CD4-positive, alpha-beta T cell treated with Interleukin-6 for 4 hours (primary cell): ENCODE measurements at regions not wholly inside any gene's neighbourhood (a gene's known extent, or its start where the extent isn't known, plus 50 kb on each side); places are given as distances from the start of the nearest gene placed in this dataset.
"Not testable (repeated sequence)": the region's sequence is repeated elsewhere in the genome, so short reads cannot be mapped to it uniquely, and the experiment has no call there.

Source experiments
- DNase-seq: peaks from one replicate; pipeline ENCODE4 v3.0.0-alpha.2; 2020; ENCODE audit warnings: mixed read lengths

- not testable (repeated sequence) for DNase-seq
Observed at GRCh38 chr17:36849020-36849419, 88.3 kb upstream of the LHX1 start.

- DNase-seq = no peak
Observed at GRCh38 chr17:36849871-36850348, 87.4 kb upstream of the LHX1 start.

GRCh38 chr17:36850790-36851189 is 86.5 kb upstream of the LHX1 start:
- DNase-seq = no peak

- no peak for DNase-seq
Observed at GRCh38 chr17:36851250-36851649, 86.0 kb upstream of the LHX1 start.

- DNase-seq = not testable (repeated sequence)
Observed at GRCh38 chr17:36852478-36852877, 84.8 kb upstream of the LHX1 start.

GRCh38 chr17:36854982-36855381 is 82.3 kb upstream of the LHX1 start:
- DNase-seq = no peak

GRCh38 chr17:36855459-36855858 is 81.8 kb upstream of the LHX1 start:
- no peak for DNase-seq

- DNase-seq = no peak
Observed at GRCh38 chr17:36856222-36856621, 81.1 kb upstream of the LHX1 start.

- no peak for DNase-seq
Observed at GRCh38 chr17:36856903-36857381, 80.3 kb upstream of the LHX1 start.

- no peak for DNase-seq
Observed at GRCh38 chr17:36857698-36858097, 79.6 kb upstream of the LHX1 start.

- no peak for DNase-seq
Observed at GRCh38 chr17:36858119-36859002, 78.9 kb upstream of the LHX1 start.

- no peak for DNase-seq
Observed at GRCh38 chr17:36859003-36859300, 78.3 kb upstream of the LHX1 start.

GRCh38 chr17:36859706-36860105 is 77.6 kb upstream of the LHX1 start:
- no peak for DNase-seq

- DNase-seq = no peak
Observed at GRCh38 chr17:36861531-36861930, 75.7 kb upstream of the LHX1 start.

- DNase-seq = no peak
Observed at GRCh38 chr17:36862116-36862920, 75.0 kb upstream of the LHX1 start.

- no peak for DNase-seq
Observed at GRCh38 chr17:36863131-36863530, 74.1 kb upstream of the LHX1 start.

- no peak for DNase-seq
Observed at GRCh38 chr17:36863676-36864612, 73.3 kb upstream of the LHX1 start.

GRCh38 chr17:36864827-36865430 is 72.3 kb upstream of the LHX1 start:
- no peak for DNase-seq

- DNase-seq = no peak
Observed at GRCh38 chr17:36867716-36868341, 69.4 kb upstream of the LHX1 start.

- DNase-seq = no peak
Observed at GRCh38 chr17:36868777-36869176, 68.5 kb upstream of the LHX1 start.

GRCh38 chr17:36869441-36869840 is 67.8 kb upstream of the LHX1 start:
- no peak for DNase-seq
